GM19239 (cell line): ENCODE measurements at regions not wholly inside any gene's neighbourhood (a gene's known extent, or its start where the extent isn't known, plus 50 kb on each side); places are given as distances from the start of the nearest gene placed in this dataset.
"Not testable (repeated sequence)": the region's sequence is repeated elsewhere in the genome, so short reads cannot be mapped to it uniquely, and the experiment has no call there.

ENCODE experiments used
- DNase-seq: peaks from one replicate; pipeline ENCODE4 v3.0.0; 2011; ENCODE audit warnings: low spot score; ENCODE audit not compliant: insufficient read length
- FAIRE-seq: peaks from 2 replicates; lab custom pipeline; 2011; peaks lifted over from hg19 to GRCh38; lab: Jason Lieb, UNC

DNA sequence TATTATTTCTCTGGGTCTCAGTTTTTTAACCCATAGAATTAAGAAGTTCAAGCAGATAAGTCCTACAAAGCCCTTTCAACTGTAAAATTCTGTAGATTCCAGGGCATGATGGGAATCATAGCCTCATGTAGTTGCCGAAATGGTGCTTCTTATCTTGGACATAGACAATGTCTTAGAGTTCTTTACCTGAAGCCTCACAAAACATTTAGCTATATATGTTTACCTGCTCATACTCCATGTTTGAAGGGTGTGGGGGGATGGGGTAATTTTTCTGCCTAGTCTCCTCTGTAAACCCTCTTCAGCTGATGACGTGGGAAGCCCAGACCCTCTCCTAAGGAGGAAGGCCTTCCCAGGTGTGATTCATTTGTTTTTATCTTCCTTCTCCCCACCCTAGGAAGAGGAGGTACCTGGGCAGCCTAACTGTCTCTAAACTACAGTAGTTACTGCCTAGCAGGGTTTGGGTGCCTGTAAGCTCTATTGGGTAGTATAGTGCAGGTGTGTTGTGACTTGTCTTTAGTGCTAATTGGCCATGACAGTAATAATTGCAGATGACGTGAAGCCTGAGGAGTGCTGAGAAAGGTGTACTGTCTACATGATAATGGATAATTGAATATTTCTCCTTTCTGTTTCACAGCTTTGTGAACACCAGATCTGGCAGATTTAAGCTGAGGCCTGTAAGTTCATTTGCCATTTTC lies 230.8 kb downstream of the TFAP2B start:
- DNase-seq (no peak), FAIRE-seq (no peak)

DNA sequence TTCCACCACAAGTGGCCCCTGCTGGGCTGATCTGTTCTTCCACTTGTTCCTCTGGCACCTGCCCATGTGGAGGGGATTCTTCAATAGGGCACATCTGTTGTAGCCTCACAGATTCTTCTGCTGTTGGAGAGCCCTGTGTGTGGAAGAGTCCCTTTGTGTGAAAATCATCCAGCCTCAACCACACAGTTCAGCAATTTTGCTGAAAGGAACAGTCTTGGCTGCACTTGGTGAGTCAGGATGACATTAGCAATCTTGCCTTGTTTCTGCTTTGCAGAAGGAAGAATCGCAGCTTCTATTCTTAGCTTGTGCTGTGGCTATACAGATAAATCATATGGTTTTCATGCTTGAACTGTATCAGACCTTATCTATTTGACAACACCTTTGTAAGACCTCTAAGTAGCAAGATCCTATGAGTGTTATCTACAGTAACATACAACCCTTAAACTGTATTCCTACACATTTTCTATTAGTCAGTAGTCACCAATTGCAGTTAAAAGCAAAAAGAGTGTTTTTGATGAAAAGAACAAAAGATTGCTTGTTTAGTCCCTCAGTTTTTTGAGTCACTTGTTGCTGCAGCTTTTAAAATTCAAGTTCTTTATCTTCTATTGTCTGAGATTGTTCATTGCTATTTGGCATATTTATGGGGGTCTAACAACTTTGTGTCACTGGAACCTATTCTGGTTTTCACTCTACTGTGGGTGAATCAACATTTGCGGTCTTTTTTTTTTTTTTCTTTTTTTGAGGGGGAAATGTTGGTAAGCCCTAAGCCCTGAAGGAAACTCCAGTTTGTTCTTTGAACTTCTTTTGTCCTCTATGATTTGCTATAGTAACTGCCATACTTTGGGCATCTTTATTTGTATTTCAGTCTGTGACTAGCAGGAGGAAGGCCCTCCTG lies 231.6 kb downstream of the TFAP2B start:
- FAIRE-seq (no peak), DNase-seq (no peak)

DNA sequence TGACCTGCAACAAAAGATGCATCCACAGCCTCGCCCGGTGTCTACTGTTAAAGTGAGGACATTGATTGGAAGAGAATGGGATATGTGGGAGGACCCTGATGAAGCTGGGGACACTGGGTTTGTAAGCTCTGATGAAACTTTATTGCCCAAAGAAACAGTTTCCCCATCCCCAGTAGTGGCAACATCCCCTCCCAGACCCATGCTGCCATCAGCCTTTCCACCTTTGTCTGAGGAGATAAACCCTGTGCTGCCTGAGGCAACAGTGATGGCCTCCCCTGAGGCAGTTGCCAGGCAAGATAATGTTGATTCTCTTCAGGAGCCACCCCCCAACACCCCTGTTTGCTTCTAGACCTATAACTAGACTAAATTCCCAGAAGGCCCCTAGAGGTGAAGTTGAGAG lies 234.0 kb downstream of the TFAP2B start:
- DNase-seq, FAIRE-seq: not testable (repeated sequence)

DNA sequence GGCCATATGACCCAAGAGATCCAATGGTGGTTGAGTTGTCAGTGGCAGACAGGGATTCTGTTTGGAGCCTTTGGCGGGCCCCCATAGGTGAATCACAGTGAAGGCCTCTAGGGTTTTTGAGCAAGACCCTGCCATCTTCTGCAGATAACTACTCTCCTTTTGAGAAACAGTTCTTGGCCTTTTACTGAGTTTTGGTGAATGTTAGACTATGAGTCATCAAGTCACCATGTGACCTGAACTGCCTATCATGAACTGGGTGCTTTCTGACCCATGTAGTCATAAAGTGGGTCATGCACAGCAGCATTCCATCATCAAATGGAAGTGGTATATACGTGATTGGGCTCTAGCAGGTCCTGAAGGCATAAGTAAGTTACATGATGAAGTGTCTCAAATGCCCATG lies 236.6 kb downstream of the TFAP2B start:
- not testable (repeated sequence) for FAIRE-seq, DNase-seq

DNA sequence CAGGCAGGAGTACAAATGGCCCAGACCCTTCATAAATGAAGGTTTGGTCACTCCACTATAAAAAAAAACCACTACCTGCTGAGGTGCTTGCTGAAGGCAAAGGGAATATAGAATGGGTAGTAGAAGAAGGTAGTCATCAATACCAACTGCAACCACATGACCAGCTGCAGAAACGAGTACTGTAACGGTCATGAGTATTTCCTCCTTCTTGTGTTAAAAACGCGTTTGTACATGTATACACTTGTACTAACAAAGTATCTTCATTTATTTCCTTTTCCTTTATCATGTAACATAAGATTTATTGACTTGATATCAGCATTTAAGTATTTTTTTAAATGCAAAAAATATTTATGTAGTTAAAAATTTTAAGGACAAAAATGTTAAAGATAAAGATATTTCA lies 238.6 kb downstream of the TFAP2B start:
- FAIRE-seq (no peak), DNase-seq (no peak)

DNA sequence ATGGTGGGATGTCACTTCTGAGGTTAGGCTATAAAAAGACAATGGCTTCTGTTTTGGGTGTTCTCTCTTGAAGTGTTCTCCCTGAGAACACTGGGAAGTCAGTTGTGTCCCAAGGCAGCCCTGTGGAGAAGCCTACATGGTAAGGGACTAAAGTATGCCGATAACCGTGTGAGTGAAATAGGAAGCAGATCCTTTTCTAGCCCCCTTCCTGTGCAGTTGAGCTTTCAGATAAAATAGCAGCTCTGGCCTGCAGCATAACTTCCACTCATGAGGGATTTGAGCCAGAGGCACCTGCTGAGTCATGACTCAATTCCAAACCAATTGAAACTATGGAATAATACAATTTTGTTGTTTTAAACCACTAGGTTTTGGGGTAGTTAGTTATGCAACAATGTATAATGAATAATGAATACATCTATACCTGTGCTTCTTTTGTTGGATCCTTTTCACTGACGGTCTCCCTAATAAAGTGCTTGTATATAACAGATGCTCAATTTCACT lies 241.6 kb downstream of the TFAP2B start:
- no peak for DNase-seq
- FAIRE-seq = no peak

DNA sequence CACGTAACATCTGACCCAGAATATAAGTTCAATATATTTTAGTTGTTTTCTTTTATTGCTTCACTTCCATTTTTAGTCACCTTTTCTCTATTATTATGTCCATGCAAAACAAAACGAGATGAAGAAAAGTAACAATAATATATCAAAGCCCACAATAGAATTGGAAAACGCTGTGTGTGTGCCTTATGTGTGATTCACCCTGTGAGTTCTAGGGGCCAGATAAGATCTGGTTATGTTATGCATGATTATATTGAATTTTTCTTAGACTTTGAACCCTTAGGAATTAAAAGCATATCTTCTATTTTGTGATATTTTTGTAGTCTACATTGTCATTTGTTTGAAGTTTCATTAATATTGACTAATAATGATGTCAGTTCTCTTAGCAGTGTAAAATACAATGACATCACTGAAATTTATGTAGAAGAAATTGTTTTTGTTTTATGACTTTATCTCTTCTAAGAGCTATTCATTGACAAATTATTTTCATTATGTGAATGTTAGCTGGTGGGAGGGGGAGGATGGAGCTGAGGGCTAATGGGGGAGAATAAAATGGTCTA lies 243.6 kb downstream of the TFAP2B start:
- DNase-seq (no peak), FAIRE-seq (no peak)

DNA sequence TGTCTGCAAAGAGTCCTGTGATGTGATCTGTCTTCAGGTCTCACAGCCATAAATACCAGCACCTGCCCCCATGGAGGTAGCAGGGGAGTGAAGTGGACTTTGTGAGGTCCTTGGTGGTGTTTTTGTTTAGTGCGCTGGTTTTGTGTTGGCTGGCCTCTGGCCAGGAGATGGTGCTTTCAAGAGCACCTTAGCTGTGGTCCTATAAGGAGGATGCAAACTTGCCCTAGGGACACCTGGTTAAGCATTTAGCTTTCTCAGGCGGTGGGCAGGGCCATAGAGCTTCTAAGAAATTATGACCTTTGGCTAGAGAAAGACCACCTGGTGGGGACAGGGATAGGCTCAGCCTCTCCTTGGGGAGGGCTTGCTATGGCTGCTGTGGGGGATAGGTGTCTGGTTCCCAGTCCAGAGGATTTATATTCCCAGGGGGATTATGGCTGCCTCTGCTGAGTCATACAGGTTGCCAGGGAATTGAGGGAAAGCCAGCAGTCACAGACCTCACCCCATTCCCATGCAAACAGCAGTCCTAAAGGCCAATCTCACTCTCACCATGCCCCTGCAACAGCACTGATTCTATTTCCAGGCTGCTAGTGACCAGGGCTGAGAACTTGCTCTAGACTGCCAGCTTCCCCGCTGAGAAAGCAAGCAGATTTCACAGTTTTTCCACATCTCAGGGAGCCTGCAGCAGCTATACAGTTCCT lies 259.3 kb downstream of the TFAP2B start:
- no peak for FAIRE-seq

DNA sequence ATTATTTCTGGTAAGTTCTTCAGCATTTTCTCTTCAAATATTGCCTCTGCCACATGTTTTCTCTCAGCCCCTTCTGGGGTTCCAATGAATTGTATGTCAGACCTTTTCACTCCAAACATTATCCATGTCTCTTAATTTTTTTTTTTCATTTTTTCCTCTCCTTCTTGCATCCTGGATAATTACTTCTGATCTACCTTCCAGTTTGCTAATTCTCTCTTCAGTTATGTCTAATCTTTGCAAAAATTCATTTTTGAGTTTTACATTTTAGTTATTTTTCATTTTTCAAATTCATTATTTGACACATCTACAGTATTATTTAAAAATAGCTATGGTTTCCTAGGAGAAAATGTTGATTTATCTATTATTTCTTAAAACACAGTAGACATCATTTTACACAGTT lies 271.7 kb downstream of the TFAP2B start:
- no peak for DNase-seq
- no peak for FAIRE-seq

More for the DNA sequence above, 259.3 kb downstream of the TFAP2B start:
- no peak for DNase-seq

DNA sequence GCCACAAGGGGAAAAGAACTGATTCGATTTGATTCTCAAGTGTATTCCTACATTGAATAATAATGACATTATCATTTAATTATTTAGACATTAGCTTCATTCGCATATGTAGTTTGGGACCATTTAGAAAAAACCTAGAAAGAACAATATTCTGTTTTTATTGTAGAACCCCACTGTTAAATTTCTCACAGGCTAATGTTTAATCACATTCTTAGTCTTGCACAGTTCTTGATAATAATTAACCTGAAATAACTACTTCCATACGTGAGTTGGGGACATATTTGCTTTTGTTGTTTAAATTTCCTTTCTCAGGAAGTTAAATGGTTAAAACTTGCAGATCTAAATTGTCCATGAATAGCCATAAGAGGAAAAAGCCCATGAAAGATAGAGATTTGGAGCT lies 275.2 kb downstream of the TFAP2B start:
- no peak for FAIRE-seq

DNA sequence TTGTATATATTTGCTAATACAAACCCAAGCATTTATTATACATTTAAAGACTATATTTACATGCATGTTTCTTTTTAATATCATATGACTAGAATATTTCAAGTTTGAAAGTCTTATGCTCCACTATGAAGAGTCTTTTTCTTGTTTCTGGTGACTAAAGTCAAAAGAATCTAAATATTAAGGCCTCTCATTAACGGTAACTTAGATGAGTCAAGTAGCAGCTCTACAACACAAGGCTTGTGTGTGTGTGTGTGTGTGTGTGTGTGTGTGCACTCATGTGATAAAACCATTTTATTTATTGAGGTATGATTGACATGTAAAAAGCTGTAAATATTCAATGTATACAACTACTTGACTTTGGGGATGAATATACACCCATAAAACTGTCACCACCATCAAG lies 275.6 kb downstream of the TFAP2B start:
- FAIRE-seq = no peak
- DNase-seq = no peak

More for the DNA sequence above, 275.2 kb downstream of the TFAP2B start:
- DNase-seq = no peak

DNA sequence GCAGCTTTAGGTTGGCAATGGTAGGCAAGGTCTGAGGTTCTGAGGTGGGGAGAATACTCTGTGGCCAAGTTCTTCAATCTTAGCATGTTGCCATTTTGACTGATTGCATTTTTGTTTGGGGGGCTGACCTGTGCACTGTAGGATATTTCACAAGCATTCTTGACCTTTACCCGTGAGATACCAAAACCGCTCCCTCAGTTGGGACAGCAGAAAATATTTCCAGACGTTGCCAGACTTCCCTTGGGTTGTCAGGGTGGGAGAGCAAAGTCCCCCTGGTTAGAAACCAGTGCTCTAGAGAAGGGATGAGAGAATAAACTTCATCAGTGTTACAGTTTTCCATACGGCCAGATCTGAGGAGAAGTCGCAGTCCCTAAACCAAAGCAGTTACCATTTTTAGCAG lies 279.6 kb downstream of the TFAP2B start:
- FAIRE-seq = no peak

DNA sequence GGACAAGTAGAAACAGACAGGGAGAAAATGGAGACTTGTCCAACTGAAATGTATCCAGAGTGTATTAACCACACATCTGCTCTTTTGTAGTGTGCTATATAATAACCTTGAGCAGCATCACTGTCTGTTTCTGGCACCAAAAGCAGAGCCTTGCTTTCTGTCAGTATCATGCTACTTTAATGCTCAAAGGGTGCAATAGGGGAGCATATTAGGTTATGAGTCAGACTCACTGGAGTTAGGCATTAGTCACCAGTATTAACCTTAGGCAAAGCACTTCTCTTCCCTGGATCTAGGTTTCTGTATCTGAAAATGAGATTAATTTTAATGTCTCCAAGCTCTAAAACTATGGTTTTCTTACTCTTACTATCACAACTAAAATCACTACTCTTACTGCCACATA lies 280.1 kb downstream of the TFAP2B start:
- DNase-seq (no peak), FAIRE-seq (no peak)

More for the DNA sequence above, 279.6 kb downstream of the TFAP2B start:
- DNase-seq = no peak

DNA sequence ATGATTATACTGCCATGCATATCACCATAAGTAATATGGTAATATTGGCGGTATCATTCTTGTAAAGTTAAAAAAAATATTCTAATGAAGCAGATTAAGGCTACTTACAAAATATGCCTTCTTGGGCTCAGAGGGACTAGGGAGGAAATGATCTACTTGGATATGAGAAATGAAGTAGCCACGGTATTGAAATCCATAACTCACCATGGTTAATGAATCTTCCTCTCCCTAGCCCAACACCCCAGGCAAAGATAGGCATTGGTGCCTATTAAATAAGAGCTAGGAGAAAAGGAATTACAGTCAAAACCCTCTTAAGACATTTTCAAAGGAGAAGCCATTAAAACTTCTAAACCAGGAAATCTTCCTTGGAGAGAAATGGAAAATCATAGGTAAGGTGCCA lies 280.5 kb downstream of the TFAP2B start:
- DNase-seq (no peak), FAIRE-seq (no peak)

DNA sequence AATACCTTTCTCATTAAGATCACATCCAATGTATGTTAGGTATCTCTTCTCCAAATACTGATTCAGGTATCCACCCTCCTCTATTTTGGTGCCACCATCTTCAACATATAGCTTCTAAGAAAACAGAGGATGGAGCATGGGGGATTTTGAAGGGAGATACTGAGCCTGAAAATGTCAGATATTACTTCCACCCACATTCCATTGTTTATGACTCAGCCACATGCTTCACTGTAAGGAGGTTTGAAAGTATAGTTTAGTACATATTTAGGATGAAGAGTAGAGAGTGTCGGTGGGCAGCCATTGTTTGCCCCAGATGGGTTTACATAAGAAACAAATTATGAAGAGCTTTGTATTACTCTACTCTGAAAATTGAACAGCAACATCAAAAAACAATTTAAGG lies 286.7 kb downstream of the TFAP2B start:
- no peak for FAIRE-seq
- DNase-seq = no peak

DNA sequence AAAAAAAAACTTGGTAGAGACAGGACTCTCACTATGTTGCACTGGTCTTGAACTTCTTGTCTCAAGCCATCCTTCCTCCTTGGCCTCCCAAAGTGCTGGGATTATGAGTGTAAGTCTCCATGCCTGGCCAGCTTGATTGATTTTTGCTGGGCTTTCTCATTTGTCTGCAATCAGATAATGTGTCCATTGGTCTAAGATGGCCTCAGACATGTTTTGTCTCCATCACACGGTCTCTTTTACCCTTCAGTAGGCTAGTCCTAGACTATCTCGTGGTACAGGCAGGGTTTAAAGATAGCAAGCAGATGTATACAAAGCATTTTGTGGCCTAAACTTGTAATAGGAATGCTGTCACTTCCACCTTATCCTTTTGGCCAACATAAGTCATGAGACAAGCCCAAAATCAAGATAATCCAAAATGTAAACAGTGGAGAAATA lies 289.1 kb downstream of the TFAP2B start:
- DNase-seq = no peak
- no peak for FAIRE-seq

DNA sequence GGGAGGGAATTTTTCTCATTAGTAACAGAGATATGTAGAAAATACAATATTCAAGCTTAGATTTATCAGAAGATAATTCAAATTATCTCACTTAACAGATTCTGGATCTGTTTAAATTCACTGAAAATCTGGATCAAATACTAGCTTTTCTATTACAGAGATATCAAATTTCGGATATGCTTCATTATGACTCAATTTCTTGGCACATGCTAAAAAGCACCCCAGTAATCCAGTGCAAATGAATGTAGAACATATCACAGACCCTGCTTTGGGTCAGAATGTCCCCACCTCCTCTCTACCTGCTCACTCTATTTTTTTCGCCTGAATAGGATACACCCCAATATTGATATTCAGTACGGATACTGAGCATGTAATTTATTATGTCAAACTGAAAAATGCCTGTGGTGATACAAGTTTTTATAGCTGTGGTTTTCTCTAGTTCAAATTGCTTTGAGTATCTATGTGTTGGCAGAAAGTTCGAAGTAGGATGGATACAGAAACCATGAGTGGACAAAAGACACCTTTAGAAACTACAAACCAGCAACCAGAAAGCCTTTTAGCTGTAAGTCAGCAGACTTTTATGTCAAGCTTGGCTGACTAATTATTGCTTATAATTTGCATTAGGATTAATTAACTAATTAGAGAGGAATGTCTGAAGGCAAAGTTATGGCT lies 290.0 kb downstream of the TFAP2B start:
- DNase-seq (no peak), FAIRE-seq (no peak)

DNA sequence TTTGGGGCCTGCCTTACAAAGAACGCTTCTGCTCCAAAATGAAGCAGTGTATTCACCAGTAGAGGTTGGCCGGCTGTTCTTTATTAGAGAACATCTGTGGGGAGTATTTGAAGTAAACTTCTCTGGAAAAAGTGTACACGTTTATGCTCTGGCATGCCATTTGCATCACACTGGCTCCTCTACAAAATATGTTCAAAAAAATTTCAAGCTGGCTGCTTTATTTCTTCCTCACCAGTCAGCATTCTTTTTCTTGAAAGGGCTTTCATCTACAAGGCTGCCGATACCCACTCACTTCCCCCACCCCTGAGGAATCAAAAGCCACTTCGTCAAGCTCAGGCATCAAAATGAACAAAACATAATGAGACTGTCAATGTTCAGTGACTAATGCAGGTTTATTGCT lies 294.1 kb downstream of the TFAP2B start:
- FAIRE-seq = no peak
- no peak for DNase-seq

DNA sequence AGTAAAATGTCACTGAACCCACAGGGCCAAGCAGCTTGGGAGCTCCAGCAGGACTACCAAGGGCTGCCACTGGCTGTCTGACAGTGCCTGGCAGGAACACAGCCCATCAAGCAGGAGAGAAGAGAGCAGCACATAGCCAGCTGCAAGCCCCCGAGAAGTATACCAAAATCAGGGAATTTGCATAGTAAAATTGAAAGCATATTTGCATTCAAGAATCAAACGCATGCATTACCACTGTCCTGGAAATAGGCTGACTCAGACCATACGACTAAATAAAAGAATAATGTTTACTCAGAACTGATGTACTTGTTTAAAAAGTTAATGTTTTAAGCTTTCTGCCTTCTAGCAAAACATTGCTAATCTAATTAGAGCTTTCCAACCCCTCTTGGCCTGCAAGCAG lies 298.1 kb downstream of the TFAP2B start:
- DNase-seq (no peak), FAIRE-seq (no peak)

DNA sequence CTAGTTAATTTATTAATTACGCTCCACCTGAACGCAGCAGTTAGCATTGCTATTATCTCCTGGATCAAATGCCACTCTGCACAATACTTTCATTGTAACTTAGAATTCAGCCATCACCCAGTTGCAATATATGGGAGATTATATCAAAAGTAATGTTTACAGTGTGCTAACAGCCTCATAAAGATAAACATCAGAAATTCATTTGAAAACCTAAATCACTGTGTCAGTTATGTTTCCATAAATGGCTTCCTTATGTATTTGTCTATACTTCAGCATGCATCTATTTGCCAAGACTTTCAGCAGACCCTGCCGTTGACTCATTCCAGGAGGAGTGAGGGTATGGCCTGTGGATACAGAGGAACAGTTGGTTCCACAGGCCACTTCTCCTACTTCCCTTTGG lies 300.1 kb downstream of the TFAP2B start:
- FAIRE-seq = no peak
- no peak for DNase-seq
